ENCODE measurements at regions not wholly inside any gene's neighbourhood (a gene's known extent, or its start where the extent isn't known, plus 50 kb on each side); places are given as distances from the start of the nearest gene placed in this dataset.
"Not testable (repeated sequence)": the region's sequence is repeated elsewhere in the genome, so short reads cannot be mapped to it uniquely, and the experiment has no call there.

DNA sequence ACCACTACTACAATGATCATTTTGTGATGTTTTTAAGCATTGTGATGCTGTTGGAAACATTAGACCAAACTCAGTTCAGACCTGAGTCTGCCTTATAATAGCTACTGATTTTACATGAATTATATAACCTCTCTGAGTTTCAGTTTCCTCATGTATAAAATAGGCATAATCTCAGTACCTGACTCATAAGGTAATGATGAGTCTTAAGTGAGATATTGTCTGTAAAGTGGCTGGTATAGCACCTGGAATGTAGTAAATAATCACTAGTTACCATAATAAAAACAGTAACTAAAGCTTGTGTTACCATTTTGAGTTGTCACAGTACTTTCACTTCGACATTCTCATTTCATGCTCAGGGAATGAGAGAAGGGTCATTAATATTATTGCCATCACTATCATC lies 381.5 kb upstream of the SALL1 start:
- Histone ChIP-seq H3K9me3 (ENCODE audit: control insufficient read depth in 5 of 5, low read length in 5 of 5) (peaks cover 0 to 2% (median 0%) of the 10 kb centered on the region in 5 donors), H3K9ac (ENCODE audit: low read length in 5 of 5) (no peak overlapping the region), H3K4me3 (ENCODE audit: low read depth in 1 of 5, low read length in 5 of 5) (no peak overlapping the region), H3K27me3 (ENCODE audit: control insufficient read depth in 5 of 5, insufficient read depth in 4 of 5, low read length in 5 of 5) (no peaks in the 10 kb centered on the region), H3K27ac (ENCODE audit: low read depth, low read length) (no peak overlapping the region), H3K4me1 (ENCODE audit: control insufficient read depth in 5 of 5, insufficient read depth in 5 of 5, low read length in 5 of 5) (no peaks in the 10 kb centered on the region), H3K36me3 (ENCODE audit: control insufficient read depth in 5 of 5, insufficient read depth in 5 of 5, low read length in 5 of 5) (no peaks in the 10 kb centered on the region)

- Histone ChIP-seq H3K9ac (ENCODE audit: low read length in 5 of 5) (no peak overlapping the region), H3K9me3 (ENCODE audit: control insufficient read depth in 5 of 5, low read length in 5 of 5) (peaks cover 0 to 2% (median 0%) of the 10 kb centered on the region in 5 donors), H3K4me3 (ENCODE audit: low read depth in 1 of 5, low read length in 5 of 5) (no peak overlapping the region), H3K27ac (ENCODE audit: low read depth, low read length) (no peak overlapping the region), H3K36me3 (ENCODE audit: control insufficient read depth in 5 of 5, insufficient read depth in 5 of 5, low read length in 5 of 5) (no peaks in the 10 kb centered on the region), H3K27me3 (ENCODE audit: control insufficient read depth in 5 of 5, insufficient read depth in 4 of 5, low read length in 5 of 5) (no peaks in the 10 kb centered on the region), H3K4me1 (ENCODE audit: control insufficient read depth in 5 of 5, insufficient read depth in 5 of 5, low read length in 5 of 5) (no peaks in the 10 kb centered on the region)
Measured at GRCh38 chr16:51531271-51531670, 380.2 kb upstream of the SALL1 start.

GRCh38 chr16:51527349-51527748 lies 376.3 kb upstream of the SALL1 start:
- Histone ChIP-seq H3K36me3 (ENCODE audit: control insufficient read depth in 5 of 5, insufficient read depth in 5 of 5, low read length in 5 of 5) (no peaks in the 10 kb centered on the region), H3K9me3 (ENCODE audit: control insufficient read depth in 5 of 5, low read length in 5 of 5) (peaks cover 0 to 2% (median 0%) of the 10 kb centered on the region in 5 donors), H3K9ac (ENCODE audit: low read length in 5 of 5) (no peak overlapping the region), H3K27me3 (ENCODE audit: control insufficient read depth in 5 of 5, insufficient read depth in 4 of 5, low read length in 5 of 5) (no peaks in the 10 kb centered on the region), H3K27ac (ENCODE audit: low read depth, low read length) (no peak overlapping the region), H3K4me1 (ENCODE audit: control insufficient read depth in 5 of 5, insufficient read depth in 5 of 5, low read length in 5 of 5) (peaks cover 0 to 8% (median 5%) of the 10 kb centered on the region in 5 donors), H3K4me3 (ENCODE audit: low read depth in 1 of 5, low read length in 5 of 5) (no peak overlapping the region)

- Histone ChIP-seq H3K9me3 (ENCODE audit: control insufficient read depth in 5 of 5, low read length in 5 of 5) (peaks cover 0 to 4% (median 0%) of the 10 kb centered on the region in 5 donors), H3K27me3 (ENCODE audit: control insufficient read depth in 5 of 5, insufficient read depth in 4 of 5, low read length in 5 of 5) (no peaks in the 10 kb centered on the region), H3K4me3 (ENCODE audit: low read depth in 1 of 5, low read length in 5 of 5) (no peak overlapping the region), H3K27ac (ENCODE audit: low read depth, low read length) (no peak overlapping the region), H3K4me1 (ENCODE audit: control insufficient read depth in 5 of 5, insufficient read depth in 5 of 5, low read length in 5 of 5) (peaks cover 0 to 8% (median 5%) of the 10 kb centered on the region in 5 donors), H3K36me3 (ENCODE audit: control insufficient read depth in 5 of 5, insufficient read depth in 5 of 5, low read length in 5 of 5) (no peaks in the 10 kb centered on the region), H3K9ac (ENCODE audit: low read length in 5 of 5) (no peak overlapping the region)
Measured at GRCh38 chr16:51526621-51527020, 375.6 kb upstream of the SALL1 start.

DNA sequence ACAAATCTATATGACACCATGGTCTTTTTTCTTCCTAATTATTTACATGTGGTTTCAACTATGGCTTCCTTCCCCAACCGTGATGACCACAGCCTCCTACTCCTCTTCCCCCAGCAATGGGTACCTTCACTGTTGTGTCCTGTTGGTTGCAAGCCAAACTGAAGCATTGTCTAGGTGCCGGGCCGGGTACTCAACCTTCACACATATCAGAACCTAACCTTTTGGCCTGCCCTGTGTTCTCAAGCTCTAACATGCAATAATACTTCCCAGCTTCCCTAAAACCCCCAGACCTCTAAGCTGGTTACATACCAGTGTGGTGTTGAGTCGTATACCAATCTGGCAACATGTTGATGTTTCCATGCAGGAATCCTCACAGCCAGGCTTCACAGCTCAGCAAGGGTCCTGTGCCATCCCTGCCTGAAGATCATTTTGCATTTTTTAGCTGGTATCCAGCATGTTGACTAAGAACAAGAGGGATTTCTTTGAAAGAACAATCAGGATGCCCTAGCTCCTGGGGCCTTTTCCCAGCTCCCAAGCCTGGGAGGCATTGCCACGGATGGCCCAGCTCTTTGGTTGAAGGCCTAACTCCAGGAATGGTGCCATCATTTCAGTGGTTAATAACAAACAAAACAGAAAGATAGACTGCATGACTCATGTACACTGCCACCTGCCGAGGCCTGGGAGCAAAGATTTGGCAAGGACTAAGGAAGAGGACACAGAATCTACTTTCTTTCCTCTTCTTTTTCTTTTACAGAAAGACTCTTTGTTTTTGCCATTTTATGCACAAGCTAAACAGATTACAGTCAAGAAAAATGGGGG lies 373.7 kb upstream of the SALL1 start:
- Histone ChIP-seq H3K4me3 (ENCODE audit: low read depth in 1 of 5, low read length in 5 of 5) (no peak overlapping the region), H3K4me1 (ENCODE audit: control insufficient read depth in 5 of 5, insufficient read depth in 5 of 5, low read length in 5 of 5) (peaks cover 0 to 8% (median 5%) of the 10 kb centered on the region in 5 donors)

DNA sequence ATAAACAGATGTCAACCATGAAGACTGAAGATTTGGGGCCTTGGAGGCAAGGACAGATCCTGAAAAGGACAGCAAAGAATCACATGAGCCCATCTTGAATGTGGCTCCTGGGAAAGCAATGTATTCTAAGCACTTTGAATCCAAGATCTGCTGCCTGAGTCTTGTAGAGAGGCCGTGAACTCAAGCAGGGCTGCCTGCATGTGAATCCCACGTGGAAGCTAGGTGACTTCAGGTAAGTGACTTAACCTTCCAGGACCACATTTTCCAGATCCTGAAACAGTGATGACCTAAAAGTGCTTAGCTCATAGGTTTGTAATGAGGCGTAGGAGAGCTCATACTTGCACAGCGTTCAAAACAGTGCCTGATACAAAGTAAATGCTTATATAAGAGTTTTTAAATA lies 373.0 kb upstream of the SALL1 start:
- H3K27ac ChIP-seq (ENCODE audit: low read depth, low read length), result no peak overlapping the region
- H3K9ac ChIP-seq (ENCODE audit: low read length in 5 of 5), result no peak overlapping the region
- H3K27me3 ChIP-seq (ENCODE audit: control insufficient read depth in 5 of 5, insufficient read depth in 4 of 5, low read length in 5 of 5), result no peaks in the 10 kb centered on the region

More for the DNA sequence above, 373.7 kb upstream of the SALL1 start:
- no peaks in the 10 kb centered on the region for H3K27me3 ChIP-seq (ENCODE audit: control insufficient read depth in 5 of 5, insufficient read depth in 4 of 5, low read length in 5 of 5)
- no peak overlapping the region for H3K9ac ChIP-seq (ENCODE audit: low read length in 5 of 5)
- peaks cover 0 to 8% (median 0%) of the 10 kb centered on the region in 5 donors for H3K9me3 ChIP-seq (ENCODE audit: control insufficient read depth in 5 of 5, low read length in 5 of 5)
- no peaks in the 10 kb centered on the region for H3K36me3 ChIP-seq (ENCODE audit: control insufficient read depth in 5 of 5, insufficient read depth in 5 of 5, low read length in 5 of 5)
- H3K27ac ChIP-seq (ENCODE audit: low read depth, low read length), result no peak overlapping the region

GRCh38 chr16:51523400-51523799 lies 372.3 kb upstream of the SALL1 start:
- H3K36me3 ChIP-seq (ENCODE audit: control insufficient read depth in 5 of 5, insufficient read depth in 5 of 5, low read length in 5 of 5), result no peaks in the 10 kb centered on the region
- H3K27ac ChIP-seq (ENCODE audit: low read depth, low read length), result no peak overlapping the region
- no peak overlapping the region for H3K9ac ChIP-seq (ENCODE audit: low read length in 5 of 5)
- H3K27me3 ChIP-seq (ENCODE audit: control insufficient read depth in 5 of 5, insufficient read depth in 4 of 5, low read length in 5 of 5), result no peaks in the 10 kb centered on the region
- peaks cover 0 to 8% (median 5%) of the 10 kb centered on the region in 5 donors for H3K4me1 ChIP-seq (ENCODE audit: control insufficient read depth in 5 of 5, insufficient read depth in 5 of 5, low read length in 5 of 5)
- H3K9me3 ChIP-seq (ENCODE audit: control insufficient read depth in 5 of 5, low read length in 5 of 5), result peaks cover 0 to 10% (median 0%) of the 10 kb centered on the region in 5 donors
- H3K4me3 ChIP-seq (ENCODE audit: low read depth in 1 of 5, low read length in 5 of 5), result no peak overlapping the region

More for the DNA sequence above, 373.0 kb upstream of the SALL1 start:
- H3K4me1 ChIP-seq (ENCODE audit: control insufficient read depth in 5 of 5, insufficient read depth in 5 of 5, low read length in 5 of 5), result peaks cover 0 to 8% (median 5%) of the 10 kb centered on the region in 5 donors
- H3K36me3 ChIP-seq (ENCODE audit: control insufficient read depth in 5 of 5, insufficient read depth in 5 of 5, low read length in 5 of 5), result no peaks in the 10 kb centered on the region
- H3K9me3 ChIP-seq (ENCODE audit: control insufficient read depth in 5 of 5, low read length in 5 of 5), result peaks cover 0 to 10% (median 0%) of the 10 kb centered on the region in 5 donors
- H3K4me3 ChIP-seq (ENCODE audit: low read depth in 1 of 5, low read length in 5 of 5), result no peak overlapping the region

DNA sequence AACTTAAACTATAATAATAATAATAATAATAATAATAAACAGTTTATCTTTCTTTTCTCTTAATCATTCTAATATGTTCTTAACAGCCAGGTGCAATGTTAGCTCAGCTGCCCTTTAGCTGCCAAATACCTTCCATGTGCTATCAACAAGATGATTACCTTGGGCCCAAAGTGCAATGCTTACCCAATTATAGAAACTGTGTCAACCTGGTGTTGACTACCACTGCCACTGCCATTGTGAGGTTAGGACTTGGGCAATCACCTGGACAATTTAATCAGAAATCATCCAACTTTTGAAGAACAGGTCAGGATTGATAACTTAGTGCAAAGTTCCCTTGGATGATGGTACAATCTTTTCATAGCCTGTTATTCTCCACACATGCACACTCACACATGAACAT lies 371.8 kb upstream of the SALL1 start:
- H3K4me1 ChIP-seq (ENCODE audit: control insufficient read depth in 5 of 5, insufficient read depth in 5 of 5, low read length in 5 of 5), result peaks cover 0 to 8% (median 5%) of the 10 kb centered on the region in 5 donors
- H3K9ac ChIP-seq (ENCODE audit: low read length in 5 of 5), result no peak overlapping the region
- H3K27ac ChIP-seq (ENCODE audit: low read depth, low read length), result no peak overlapping the region
- H3K36me3 ChIP-seq (ENCODE audit: control insufficient read depth in 5 of 5, insufficient read depth in 5 of 5, low read length in 5 of 5), result no peaks in the 10 kb centered on the region
- H3K9me3 ChIP-seq (ENCODE audit: control insufficient read depth in 5 of 5, low read length in 5 of 5), result peaks cover 0 to 10% (median 0%) of the 10 kb centered on the region in 5 donors
- H3K27me3 ChIP-seq (ENCODE audit: control insufficient read depth in 5 of 5, insufficient read depth in 4 of 5, low read length in 5 of 5), result no peaks in the 10 kb centered on the region
- no peak overlapping the region for H3K4me3 ChIP-seq (ENCODE audit: low read depth in 1 of 5, low read length in 5 of 5)

GRCh38 chr16:51516960-51517359 lies 365.9 kb upstream of the SALL1 start:
- H3K9me3 ChIP-seq (ENCODE audit: control insufficient read depth in 5 of 5, low read length in 5 of 5); H3K4me3 ChIP-seq (ENCODE audit: low read depth in 1 of 5, low read length in 5 of 5); H3K27ac ChIP-seq (ENCODE audit: low read depth, low read length); H3K9ac ChIP-seq (ENCODE audit: low read length in 5 of 5); H3K4me1 ChIP-seq (ENCODE audit: control insufficient read depth in 5 of 5, insufficient read depth in 5 of 5, low read length in 5 of 5); H3K27me3 ChIP-seq (ENCODE audit: control insufficient read depth in 5 of 5, insufficient read depth in 4 of 5, low read length in 5 of 5); H3K36me3 ChIP-seq (ENCODE audit: control insufficient read depth in 5 of 5, insufficient read depth in 5 of 5, low read length in 5 of 5): not testable (repeated sequence)

DNA sequence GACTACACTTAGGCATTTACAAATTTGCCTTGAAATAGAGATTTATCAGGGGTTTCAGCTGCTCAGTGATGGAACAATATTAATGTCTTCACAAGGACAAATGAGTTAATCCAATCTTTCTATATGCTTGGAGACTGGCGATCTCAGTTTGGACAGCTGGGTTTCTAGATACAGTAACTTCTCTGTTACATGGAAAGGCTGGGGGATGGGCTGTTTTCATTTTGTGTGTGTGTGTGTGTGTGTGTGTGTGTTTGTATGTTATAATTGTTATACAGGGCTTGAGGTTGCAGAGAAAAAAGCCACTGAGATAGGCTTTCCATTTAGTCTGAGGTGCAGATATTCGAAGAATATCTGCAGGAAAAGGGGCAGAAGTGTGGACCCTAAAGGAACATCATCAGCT lies 359.3 kb upstream of the SALL1 start:
- Histone ChIP-seq H3K9me3 (ENCODE audit: control insufficient read depth in 5 of 5, low read length in 5 of 5) (peaks cover 0 to 15% (median 11%) of the 10 kb centered on the region in 5 donors), H3K4me1 (ENCODE audit: control insufficient read depth in 5 of 5, insufficient read depth in 5 of 5, low read length in 5 of 5) (no peaks in the 10 kb centered on the region), H3K27ac (ENCODE audit: low read depth, low read length) (no peak overlapping the region), H3K4me3 (ENCODE audit: low read depth in 1 of 5, low read length in 5 of 5) (no peak overlapping the region), H3K27me3 (ENCODE audit: control insufficient read depth in 5 of 5, insufficient read depth in 4 of 5, low read length in 5 of 5) (peaks cover 0 to under 1% (median 0%) of the 10 kb centered on the region in 5 donors), H3K9ac (ENCODE audit: low read length in 5 of 5) (no peak overlapping the region), H3K36me3 (ENCODE audit: control insufficient read depth in 5 of 5, insufficient read depth in 5 of 5, low read length in 5 of 5) (no peaks in the 10 kb centered on the region)

Measured in subcutaneous abdominal adipose tissue (tissue), 5 donors.